ENCODE measurements at regions not wholly inside any gene's neighbourhood (a gene's known extent, or its start where the extent isn't known, plus 50 kb on each side); places are given as distances from the start of the nearest gene placed in this dataset.

DNA sequence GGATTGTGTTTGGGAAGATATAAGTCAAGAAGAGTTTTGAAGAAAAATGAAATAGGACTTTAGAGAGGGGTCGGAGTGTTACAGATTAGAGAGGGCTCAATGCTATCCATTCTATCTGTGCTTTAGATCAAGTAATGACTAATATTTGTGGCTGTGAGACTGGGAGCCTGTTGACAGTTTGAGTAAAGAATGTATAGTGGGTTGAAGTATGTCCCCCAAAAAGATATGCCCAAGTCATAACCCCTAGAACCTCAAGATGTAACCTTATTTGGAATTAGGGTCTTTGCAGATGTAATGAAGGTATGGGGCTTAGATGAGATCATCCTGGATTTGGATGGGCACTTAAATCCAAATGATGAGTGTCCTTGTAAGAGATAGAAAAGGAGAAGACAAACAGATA lies 55.3 kb upstream of the SERPINE2 start:
- no peak for TF ChIP-seq CTCF (IDR thresholded peaks at IDR 0.05)
- no peak for TF ChIP-seq POLR2A (IDR thresholded peaks at IDR 0.05)
